IMR-90 (cell line): ENCODE measurements at regions not wholly inside any gene's neighbourhood (a gene's known extent, or its start where the extent isn't known, plus 50 kb on each side); places are given as distances from the start of the nearest gene placed in this dataset.

Source experiments
- ATAC-seq: fragments of 200-7000 bp; cut with Tn5 transposase; 2 replicates; pipeline ENCODE4 v1.9.1; 2020; ENCODE audit warnings: low read depth, mild to moderate bottlenecking, moderate library complexity
- BruUV-seq: library from RNA; stranded (reverse); fragments of 400-500 nt; replicated peaks from 2 replicates; lab custom pipeline; 2021; lab: Mats Ljungman, UMichigan
- CTCF ChIA-PET: fragments of 300-600 bp; formaldehyde crosslinking; extraction: SDS; loops from one replicate; lab custom pipeline; 2021; ENCODE audit warnings: antibody characterized with exemption; lab: Yijun Ruan, JAX
- POLR2A ChIA-PET: fragments of 300-600 bp; sonication (Branson Sonifier 250); formaldehyde crosslinking; loops from one replicate; lab custom pipeline; 2022; ENCODE audit warnings: antibody characterized with exemption; ENCODE audit not compliant: unreplicated experiment; lab: Charles Lee
- DNase-seq: peaks from one replicate; pipeline ENCODE4 v3.0.0; 2013
- H2AFZ ChIP-seq: replicated peaks from 2 replicates; pipeline ENCODE3; 2013; ENCODE audit warnings: low read length, mild to moderate bottlenecking; ENCODE audit not compliant: poor library complexity
- H2AK5ac ChIP-seq: 2 replicates; pipeline ENCODE4 v1.6.1; 2013; ENCODE audit warnings: low read depth, low read length, inconsistent platforms
- H2AK9ac ChIP-seq: replicated peaks from 2 replicates; pipeline ENCODE3; 2013; ENCODE audit warnings: mild to moderate bottlenecking, low read depth, low read length, moderate library complexity; ENCODE audit not compliant: poor library complexity
- H2BK120ac ChIP-seq: 2 replicates; pipeline ENCODE4 v1.6.1; 2013; ENCODE audit warnings: low read depth, low read length, inconsistent platforms
- H2BK15ac ChIP-seq: 3 replicates; pipeline ENCODE4 v1.6.1; 2013; ENCODE audit warnings: low read depth, low read length, inconsistent platforms
- H2BK20ac ChIP-seq: 2 replicates; pipeline ENCODE4 v1.6.1; 2013; ENCODE audit warnings: low read depth, mild to moderate bottlenecking, inconsistent platforms, low read length, moderate library complexity
- H2BK5ac ChIP-seq: 2 replicates; pipeline ENCODE4 v1.6.1; 2013; ENCODE audit warnings: mild to moderate bottlenecking, low read depth, low read length, inconsistent platforms; ENCODE audit not compliant: poor library complexity, severe bottlenecking
- H3K14ac ChIP-seq: replicated peaks from 2 replicates; pipeline ENCODE4 v1.6.1; 2013; ENCODE audit warnings: low read depth, low read length, inconsistent platforms
- H3K18ac ChIP-seq: 2 replicates; pipeline ENCODE4 v1.6.1; 2013; ENCODE audit warnings: low read depth, low read length, control low read depth
- H3K23ac ChIP-seq: 2 replicates; pipeline ENCODE4 v1.6.1; 2013; ENCODE audit warnings: low read depth, low read length, inconsistent platforms
- H3K27ac ChIP-seq: 2 replicates; pipeline ENCODE4 v1.5.1; 2013; ENCODE audit warnings: mild to moderate bottlenecking, control low read depth, low read length; ENCODE audit not compliant: insufficient read depth
- H3K27me3 ChIP-seq: 2 replicates; pipeline ENCODE4 v1.6.1; 2013; ENCODE audit warnings: low read length; ENCODE audit not compliant: control insufficient read depth, insufficient read depth
- H3K36me3 ChIP-seq: 2 replicates; pipeline ENCODE4 v1.6.1; 2013; ENCODE audit warnings: low read length, mixed read lengths; ENCODE audit not compliant: control insufficient read depth, insufficient read depth
- H3K4ac ChIP-seq: 2 replicates; pipeline ENCODE4 v1.6.1; 2013; ENCODE audit warnings: low read depth, low read length, inconsistent platforms
- H3K4me1 ChIP-seq: 2 replicates; pipeline ENCODE4 v1.6.1; 2013; ENCODE audit warnings: low read length, mixed read lengths; ENCODE audit not compliant: control insufficient read depth, insufficient read depth
- H3K4me2 ChIP-seq: 2 replicates; pipeline ENCODE4 v1.6.1; 2013; ENCODE audit warnings: low read depth, mild to moderate bottlenecking, control low read depth, low read length, moderate library complexity
- H3K4me3 ChIP-seq: 2 replicates; pipeline ENCODE4 v1.5.1; 2013; ENCODE audit warnings: low read depth, mild to moderate bottlenecking, control low read depth, low read length, moderate library complexity; ENCODE audit not compliant: insufficient read depth
- H3K56ac ChIP-seq: 2 replicates; pipeline ENCODE4 v1.6.1; 2013; ENCODE audit warnings: low read length, inconsistent platforms; ENCODE audit not compliant: insufficient read depth; ENCODE audit errors: extremely low read depth
- H3K79me1 ChIP-seq, 2 experiments: 2 replicates each; pipeline ENCODE4 v1.6.1; 2013; ENCODE audit warnings: low read length in 2 of 2, inconsistent platforms in 1 of 2, low read depth in 1 of 2
- H3K9ac ChIP-seq: 2 replicates; pipeline ENCODE4 v1.6.1; 2013; ENCODE audit warnings: low read depth, low read length, control low read depth
- H3K9me1 ChIP-seq: 2 replicates; pipeline ENCODE4 v1.6.1; 2013; ENCODE audit warnings: low read length, inconsistent platforms; ENCODE audit not compliant: insufficient read depth
- H3K9me3 ChIP-seq: 2 replicates; pipeline ENCODE4 v1.6.1; 2013; ENCODE audit warnings: low read length; ENCODE audit not compliant: control insufficient read depth, insufficient read depth
- H4K20me1 ChIP-seq: 2 replicates; pipeline ENCODE4 v1.6.1; 2013; ENCODE audit warnings: low read length, inconsistent platforms; ENCODE audit not compliant: insufficient read depth
- H4K5ac ChIP-seq: 2 replicates; pipeline ENCODE4 v1.6.1; 2013; ENCODE audit warnings: mild to moderate bottlenecking, low read depth, low read length, control low read depth
- H4K8ac ChIP-seq, 2 experiments: 2 replicates each; pipeline ENCODE4 v1.6.1; 2013; ENCODE audit warnings: low read depth in 2 of 2, low read length in 2 of 2, control low read depth in 1 of 2, inconsistent platforms in 1 of 2
- H4K91ac ChIP-seq: 2 replicates; pipeline ENCODE4 v1.6.1; 2013; ENCODE audit warnings: low read depth, low read length, inconsistent platforms; ENCODE audit not compliant: insufficient read depth
- BHLHE40 ChIP-seq: fragments of 150-350 bp; IDR thresholded peaks from 2 replicates; pipeline ENCODE4 v1.6.1; 2016; ENCODE audit warnings: mild to moderate bottlenecking, low read depth, low read length
- CTCF ChIP-seq: conservative IDR thresholded peaks from 2 replicates; pipeline ENCODE4 v1.5.1; 2012; ENCODE audit warnings: mild to moderate bottlenecking, low read depth, low read length, improper control_type of control experiment
- FOS ChIP-seq: fragments of 150-350 bp; IDR thresholded peaks from 2 replicates; pipeline ENCODE4 v1.6.1; 2016; ENCODE audit warnings: low read depth, low read length
- MAFK ChIP-seq: IDR thresholded peaks from 2 replicates; pipeline ENCODE4 v1.6.1; 2012; ENCODE audit warnings: low read depth, low read length, improper control_type of control experiment
- MAZ ChIP-seq: IDR thresholded peaks from 2 replicates; pipeline ENCODE4 v1.6.1; 2012; ENCODE audit warnings: low read depth, mild to moderate bottlenecking, low read length, improper control_type of control experiment, moderate library complexity, borderline replicate concordance
- MXI1 ChIP-seq: IDR thresholded peaks from 2 replicates; pipeline ENCODE4 v1.6.1; 2012; ENCODE audit warnings: low read depth, mild to moderate bottlenecking, low read length, moderate library complexity, borderline replicate concordance
- POLR2A ChIP-seq: IDR thresholded peaks from 2 replicates; pipeline ENCODE4 v1.6.1; 2012; ENCODE audit warnings: mild to moderate bottlenecking, low read depth, low read length
- RAD21 ChIP-seq: IDR thresholded peaks from 2 replicates; pipeline ENCODE4 v1.6.1; 2012; ENCODE audit warnings: low read length, improper control_type of control experiment
- RFX5 ChIP-seq: IDR thresholded peaks from 2 replicates; pipeline ENCODE4 v1.8.0; 2012; ENCODE audit warnings: low read depth, mild to moderate bottlenecking, low read length, moderate library complexity
- SMC3 ChIP-seq: fragments of 150-350 bp; IDR thresholded peaks from 2 replicates; pipeline ENCODE4 v1.6.1; 2016; ENCODE audit warnings: low read depth, mild to moderate bottlenecking, antibody characterized with exemption, low read length, moderate library complexity
- USF2 ChIP-seq: fragments of 150-350 bp; IDR thresholded peaks from 2 replicates; pipeline ENCODE4 v1.6.1; 2017; ENCODE audit warnings: mild to moderate bottlenecking, antibody characterized with exemption, low read length, low read depth
- WGBS, 2 experiments: methylation state at CpG; one replicate each; pipeline versions ENCODE4 v1.1.5 to v1.1.7; 2013; ENCODE audit warnings: missing lambda C conversion rate in 2 of 2; ENCODE audit not compliant: insufficient read length in 1 of 2; ENCODE audit errors: extremely low coverage in 2 of 2; 5-methylcytosine and 5-hydroxymethylcytosine counted together
- dilution Hi-C: fragments of 300-500 bp; cut with HindIII; formaldehyde crosslinking; loops from one replicate; pipeline ENCODE4 v1.14.3; 2018; ENCODE audit warnings: low sequenced_read_pairs; ENCODE audit not compliant: unreplicated experiment
- in situ Hi-C: fragments of 300-500 bp; cut with MboI; formaldehyde crosslinking; loops from 3 replicates; pipeline ENCODE4 v1.14.3; 2019; ENCODE audit warnings: low sequenced_read_pairs, inconsistent platforms, mixed read lengths
- intact Hi-C: fragments of 100-400 bp; cut with micrococcal nuclease; formaldehyde crosslinking; loops from 2 replicates; pipeline ENCODE4 v1.10.0; 2022

- intact Hi-C loops (no loop called here), dilution Hi-C loops (no loop called here), in situ Hi-C loops (no loop called here)
- POLR2A ChIA-PET, result no interaction called here
- H3K14ac ChIP-seq, result no peak overlapping the region
- no TSS peak for BruUV-seq
- WGBS, 2 experiments, result no CpG with 5 or more reads among the region's 3 CpGs
- no peak overlapping the region for H2AK5ac ChIP-seq
- no peak overlapping the region for H2BK20ac ChIP-seq
- H4K5ac ChIP-seq, result no peak overlapping the region
- no peaks in the 10 kb centered on the region for H4K20me1 ChIP-seq
- H3K56ac ChIP-seq, result no peak overlapping the region
- H4K8ac ChIP-seq, result no peak overlapping the region
- H3K27ac ChIP-seq, result no peak overlapping the region
- no peak for TF ChIP-seq SMC3
- no peak for TF ChIP-seq RAD21
- TF ChIP-seq CTCF, result no peak
- TF ChIP-seq FOS, result no peak
- TF ChIP-seq BHLHE40, result no peak
- no peak for TF ChIP-seq MAFK
- no peak for TF ChIP-seq POLR2A
- no peak for TF ChIP-seq MXI1
- no peak for TF ChIP-seq RFX5
- TF ChIP-seq MAZ, result no peak
- TF ChIP-seq USF2, result no peak
- no peaks in the 10 kb centered on the region for H3K9me3 ChIP-seq
- H3K9me1 ChIP-seq, result no peaks in the 10 kb centered on the region
- no peak overlapping the region for H4K91ac ChIP-seq
- no peak overlapping the region for H3K23ac ChIP-seq
- ATAC-seq, result no peak
- H2AFZ ChIP-seq, result no peak overlapping the region
- H3K4ac ChIP-seq, result no peak overlapping the region
- no peaks in the 10 kb centered on the region for H3K79me1 ChIP-seq
- H3K4me2 ChIP-seq, result no peak overlapping the region
- H2BK120ac ChIP-seq, result no peak overlapping the region
- no peaks in the 10 kb centered on the region for H3K36me3 ChIP-seq
- H3K9ac ChIP-seq, result no peak overlapping the region
- CTCF ChIA-PET, result interaction anchor here (0.6 kb wide), 1 partner anchor 129 kb away, joined by 3 read pairs; no protein-coding TSS in a partner anchor
- H3K4me1 ChIP-seq, result peaks cover 6% of the 10 kb centered on the region
- H2BK15ac ChIP-seq, result no peak overlapping the region
- DNase-seq, result no peak
- no peaks in the 10 kb centered on the region for H3K27me3 ChIP-seq
- H2BK5ac ChIP-seq, result no peak overlapping the region
- H2AK9ac ChIP-seq, result no peak overlapping the region
- H3K4me3 ChIP-seq, result no peak overlapping the region
- no peak overlapping the region for H3K18ac ChIP-seq
These were observed 291.6 kb upstream of the DUSP10 start for GRCh38 chr1:222033450-222033849.
